Lung (tissue), 11 donors: ENCODE measurements at regions not wholly inside any gene's neighbourhood (a gene's known extent, or its start where the extent isn't known, plus 50 kb on each side); places are given as distances from the start of the nearest gene placed in this dataset.
"Not testable (repeated sequence)": the region's sequence is repeated elsewhere in the genome, so short reads cannot be mapped to it uniquely, and the experiment has no call there.

ENCODE experiments used
- ATAC-seq: fragments of 200-7000 bp; cut with Tn5 transposase; one replicate; pipeline ENCODE4 v1.9.1; 2020; ENCODE audit warnings: moderate number of reproducible peaks; ENCODE audit not compliant: insufficient read depth, low FRiP score
- DNase-seq, 3 donors: peaks; one replicate each; pipeline ENCODE4 v3.0.0-alpha.2; 2013 to 2017
- H3K27ac ChIP-seq, 2 donors: one replicate each; pipeline ENCODE4 v1.5.1; 2013; ENCODE audit warnings: mild to moderate bottlenecking in 2 of 2, moderate library complexity in 2 of 2, control low read depth in 1 of 2, inconsistent platforms in 1 of 2, low read depth in 1 of 2, low read length in 1 of 2
- H3K27me3 ChIP-seq, 3 donors: one replicate each; pipeline ENCODE4 v1.5.1; 2013; ENCODE audit warnings: low read length in 2 of 3; ENCODE audit not compliant: control insufficient read depth in 3 of 3, insufficient read depth in 3 of 3
- H3K36me3 ChIP-seq, 4 donors: one replicate each; pipeline ENCODE4 v1.5.1; 2013; ENCODE audit warnings: low read length in 4 of 4, mild to moderate bottlenecking in 1 of 4, moderate library complexity in 1 of 4; ENCODE audit not compliant: control insufficient read depth in 4 of 4, insufficient read depth in 4 of 4
- H3K4me1 ChIP-seq, 5 donors: one replicate each; pipeline ENCODE4 v1.5.1; 2013; ENCODE audit warnings: low read length in 5 of 5, mild to moderate bottlenecking in 2 of 5, moderate library complexity in 1 of 5; ENCODE audit not compliant: control insufficient read depth in 5 of 5, insufficient read depth in 5 of 5
- H3K4me3 ChIP-seq: one replicate; pipeline ENCODE4 v1.5.1; 2013; ENCODE audit warnings: mild to moderate bottlenecking, control low read depth, moderate library complexity
- H3K9ac ChIP-seq, 2 donors: one replicate each; pipeline ENCODE4 v1.5.1; 2013; ENCODE audit warnings: low read length in 2 of 2, control low read depth in 1 of 2; ENCODE audit not compliant: insufficient read depth in 1 of 2
- H3K9me3 ChIP-seq, 4 donors: one replicate each; pipeline ENCODE4 v1.5.1; 2013; ENCODE audit warnings: low read length in 3 of 4, mild to moderate bottlenecking in 1 of 4, moderate library complexity in 1 of 4; ENCODE audit not compliant: control insufficient read depth in 4 of 4, insufficient read depth in 3 of 4
- WGBS, 2 donors: extraction: QIAGEN DNeasy Blood & Tissue Kit; methylation state at CpG; one replicate each; pipeline ENCODE4 v1.1.7; 2013; 5-methylcytosine and 5-hydroxymethylcytosine counted together
- TF ChIP-seq, protein P1 (sequence below): IDR thresholded peaks from 2 replicates; pipeline ENCODE4 v1.5.1; 2012; ENCODE audit warnings: mild to moderate bottlenecking; ENCODE audit errors: control extremely low read depth, extremely low read depth
- donor health status: control.
- donor health status: control.
- donor health status: Bipolar disorder and iron deficiency.
- donor health status: healthy.
- donor health status: DM: yes; HTN: yes; CAD: no.

- Histone ChIP-seq H3K4me3 (no peak overlapping the region), H3K9me3 (peaks cover 0 to 15% (median 5%) of the 10 kb centered on the region in 4 donors), H3K9ac (no peak overlapping the region), H3K36me3 (no peaks in the 10 kb centered on the region), H3K27me3 (no peaks in the 10 kb centered on the region), H3K27ac (no peak overlapping the region), H3K4me1 (no peaks in the 10 kb centered on the region)
- ATAC-seq = no peak
- TF ChIP-seq, protein P1, sequence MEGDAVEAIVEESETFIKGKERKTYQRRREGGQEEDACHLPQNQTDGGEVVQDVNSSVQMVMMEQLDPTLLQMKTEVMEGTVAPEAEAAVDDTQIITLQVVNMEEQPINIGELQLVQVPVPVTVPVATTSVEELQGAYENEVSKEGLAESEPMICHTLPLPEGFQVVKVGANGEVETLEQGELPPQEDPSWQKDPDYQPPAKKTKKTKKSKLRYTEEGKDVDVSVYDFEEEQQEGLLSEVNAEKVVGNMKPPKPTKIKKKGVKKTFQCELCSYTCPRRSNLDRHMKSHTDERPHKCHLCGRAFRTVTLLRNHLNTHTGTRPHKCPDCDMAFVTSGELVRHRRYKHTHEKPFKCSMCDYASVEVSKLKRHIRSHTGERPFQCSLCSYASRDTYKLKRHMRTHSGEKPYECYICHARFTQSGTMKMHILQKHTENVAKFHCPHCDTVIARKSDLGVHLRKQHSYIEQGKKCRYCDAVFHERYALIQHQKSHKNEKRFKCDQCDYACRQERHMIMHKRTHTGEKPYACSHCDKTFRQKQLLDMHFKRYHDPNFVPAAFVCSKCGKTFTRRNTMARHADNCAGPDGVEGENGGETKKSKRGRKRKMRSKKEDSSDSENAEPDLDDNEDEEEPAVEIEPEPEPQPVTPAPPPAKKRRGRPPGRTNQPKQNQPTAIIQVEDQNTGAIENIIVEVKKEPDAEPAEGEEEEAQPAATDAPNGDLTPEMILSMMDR = no peak
- WGBS, 2 donors = 87 to 92% methylated on average over 6 of the region's 6 CpGs
- DNase-seq = no peak
These were observed 109.5 kb downstream of the ZNF675 start for GRCh38 chr19:23577501-23577900.

GRCh38 chr19:23571175-23571574 is 115.8 kb downstream of the ZNF675 start:
- peaks cover 0 to 40% (median 18%) of the 10 kb centered on the region in 4 donors for H3K9me3 ChIP-seq
- no peak for DNase-seq
- 79 to 80% methylated on average over 2 of the region's 2 CpGs for WGBS, 2 donors

DNA sequence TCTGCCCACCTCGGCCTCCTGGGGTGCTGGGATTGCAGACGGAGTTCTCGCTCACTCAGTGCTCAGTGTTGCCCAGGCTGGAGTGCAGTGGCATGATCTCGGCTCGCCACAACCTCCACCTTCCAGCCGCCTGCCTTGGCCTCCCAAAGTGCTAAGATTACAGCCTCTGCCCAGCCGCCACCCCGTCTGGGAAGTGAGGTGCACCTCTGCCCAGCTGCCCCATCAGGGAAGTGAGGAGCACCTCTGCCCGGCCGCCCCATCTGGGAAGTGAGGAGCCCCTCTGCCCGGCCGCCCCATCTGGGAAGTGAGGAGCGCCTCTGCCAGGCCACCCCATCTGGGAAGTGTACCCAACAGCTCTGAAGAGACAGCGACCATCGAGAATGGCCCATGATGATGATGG is 118.9 kb downstream of the ZNF675 start:
- not testable (repeated sequence) for DNase-seq, H3K4me1 ChIP-seq, ATAC-seq, H3K9ac ChIP-seq, H3K36me3 ChIP-seq, H3K4me3 ChIP-seq, H3K27ac ChIP-seq, H3K27me3 ChIP-seq
- peaks cover 0 to 50% (median 18%) of the 10 kb centered on the region in 4 donors for H3K9me3 ChIP-seq
- WGBS, 2 donors = 90 to 92% methylated on average over 14 to 15 of the region's 15 CpGs

More at GRCh38 chr19:23571175-23571574, 115.8 kb downstream of the ZNF675 start:
- H3K27ac ChIP-seq = no peak overlapping the region
- H3K4me1 ChIP-seq = no peaks in the 10 kb centered on the region
- no peak overlapping the region for H3K9ac ChIP-seq
- H3K4me3 ChIP-seq = no peak overlapping the region
- ATAC-seq = no peak
- H3K27me3 ChIP-seq = no peaks in the 10 kb centered on the region
- TF ChIP-seq, protein P1 = no peak
- no peaks in the 10 kb centered on the region for H3K36me3 ChIP-seq

GRCh38 chr19:23565256-23565655 is 121.8 kb downstream of the ZNF675 start:
- peaks cover 0 to 32% (median 14%) of the 10 kb centered on the region in 4 donors for H3K9me3 ChIP-seq
- no peak for ATAC-seq

More at GRCh38 chr19:23565256-23565655, 121.8 kb downstream of the ZNF675 start:
- 79 to 92% methylated on average over 3 of the region's 3 CpGs for WGBS, 2 donors
- DNase-seq = no peak
- Histone ChIP-seq H3K36me3 (no peaks in the 10 kb centered on the region), H3K4me1 (no peaks in the 10 kb centered on the region), H3K9ac (no peak overlapping the region), H3K27ac (no peak overlapping the region), H3K4me3 (no peak overlapping the region), H3K27me3 (no peaks in the 10 kb centered on the region)
- TF ChIP-seq, protein P1 = no peak
